ENCODE measurements at regions not wholly inside any gene's neighbourhood (a gene's known extent, or its start where the extent isn't known, plus 50 kb on each side); places are given as distances from the start of the nearest gene placed in this dataset.

GRCh38 chr6:132892929-132893771 lies 78.8 kb downstream of the RPS12 start:
- intact Hi-C loops (cut with DNase I; ENCODE audit: low total_unique reads), result no loop called here
- no peak for TF ChIP-seq CTCF (IDR thresholded peaks at IDR 0.05)
- no peak for TF ChIP-seq POLR2A (IDR thresholded peaks at IDR 0.05)
- H3K4me3 ChIP-seq (ENCODE audit: low read depth, poor library complexity, severe bottlenecking), result no peak overlapping the region
- WGBS, 2 donors, result 56 to 62% methylated on average over 5 of the region's 5 CpGs
- DNase-seq (ENCODE audit: low spot score in 2 of 2), result no peak

- H3K4me3 ChIP-seq (ENCODE audit: low read depth, poor library complexity, severe bottlenecking), result no peak overlapping the region
- 36 to 42% methylated on average over 8 of the region's 8 CpGs for WGBS, 2 donors
- intact Hi-C loops (cut with DNase I; ENCODE audit: low total_unique reads), result no loop called here
- TF ChIP-seq CTCF (IDR thresholded peaks at IDR 0.05), result no peak
- TF ChIP-seq POLR2A (IDR thresholded peaks at IDR 0.05), result no peak
- DNase-seq (ENCODE audit: low spot score in 2 of 2), result no peak
These were observed 79.6 kb downstream of the RPS12 start for GRCh38 chr6:132893772-132894490.

- H3K4me3 ChIP-seq (ENCODE audit: low read depth, poor library complexity, severe bottlenecking), result no peak overlapping the region
- DNase-seq (ENCODE audit: low spot score in 2 of 2), result no peak
- TF ChIP-seq POLR2A (IDR thresholded peaks at IDR 0.05) (no peak), CTCF (IDR thresholded peaks at IDR 0.05) (no peak)
- intact Hi-C loops (cut with DNase I; ENCODE audit: low total_unique reads), result no loop called here
- 76 to 80% methylated on average over 4 of the region's 4 CpGs for WGBS, 2 donors
These were observed 84.0 kb downstream of the RPS12 start for GRCh38 chr6:132898376-132898775.

GRCh38 chr6:132900849-132901248 lies 86.5 kb downstream of the RPS12 start:
- no peak overlapping the region for H3K4me3 ChIP-seq (ENCODE audit: low read depth, poor library complexity, severe bottlenecking)
- TF ChIP-seq CTCF (IDR thresholded peaks at IDR 0.05) (no peak), POLR2A (IDR thresholded peaks at IDR 0.05) (no peak)
- WGBS, 2 donors, result 64 to 68% methylated on average over 2 of the region's 2 CpGs
- DNase-seq (ENCODE audit: low spot score in 2 of 2), result no peak
- intact Hi-C loops (cut with DNase I; ENCODE audit: low total_unique reads), result no loop called here

GRCh38 chr6:132902901-132903300 lies 88.5 kb downstream of the RPS12 start:
- H3K4me3 ChIP-seq (ENCODE audit: low read depth, poor library complexity, severe bottlenecking), result no peak overlapping the region
- intact Hi-C loops (cut with DNase I; ENCODE audit: low total_unique reads), result no loop called here
- DNase-seq (ENCODE audit: low spot score in 2 of 2), result no peak
- WGBS, 2 donors, result 45 to 46% methylated on average over 6 of the region's 6 CpGs
- no peak for TF ChIP-seq POLR2A (IDR thresholded peaks at IDR 0.05)
- no peak for TF ChIP-seq CTCF (IDR thresholded peaks at IDR 0.05)
